ENCODE measurements at regions not wholly inside any gene's neighbourhood (a gene's known extent, or its start where the extent isn't known, plus 50 kb on each side); places are given as distances from the start of the nearest gene placed in this dataset.

- TF ChIP-seq EZH2 (IDR thresholded peaks at IDR 0.05; ENCODE audit: borderline replicate concordance, low read length): no peak
- TF ChIP-seq, protein P1, sequence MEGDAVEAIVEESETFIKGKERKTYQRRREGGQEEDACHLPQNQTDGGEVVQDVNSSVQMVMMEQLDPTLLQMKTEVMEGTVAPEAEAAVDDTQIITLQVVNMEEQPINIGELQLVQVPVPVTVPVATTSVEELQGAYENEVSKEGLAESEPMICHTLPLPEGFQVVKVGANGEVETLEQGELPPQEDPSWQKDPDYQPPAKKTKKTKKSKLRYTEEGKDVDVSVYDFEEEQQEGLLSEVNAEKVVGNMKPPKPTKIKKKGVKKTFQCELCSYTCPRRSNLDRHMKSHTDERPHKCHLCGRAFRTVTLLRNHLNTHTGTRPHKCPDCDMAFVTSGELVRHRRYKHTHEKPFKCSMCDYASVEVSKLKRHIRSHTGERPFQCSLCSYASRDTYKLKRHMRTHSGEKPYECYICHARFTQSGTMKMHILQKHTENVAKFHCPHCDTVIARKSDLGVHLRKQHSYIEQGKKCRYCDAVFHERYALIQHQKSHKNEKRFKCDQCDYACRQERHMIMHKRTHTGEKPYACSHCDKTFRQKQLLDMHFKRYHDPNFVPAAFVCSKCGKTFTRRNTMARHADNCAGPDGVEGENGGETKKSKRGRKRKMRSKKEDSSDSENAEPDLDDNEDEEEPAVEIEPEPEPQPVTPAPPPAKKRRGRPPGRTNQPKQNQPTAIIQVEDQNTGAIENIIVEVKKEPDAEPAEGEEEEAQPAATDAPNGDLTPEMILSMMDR (IDR thresholded peaks at IDR 0.05; ENCODE audit: low read length): no peak
Observed at GRCh38 chr10:128517167-128517566, 390.9 kb upstream of the MKI67 start.
